IPS-18a (cell line): ENCODE measurements at regions not wholly inside any gene's neighbourhood (a gene's known extent, or its start where the extent isn't known, plus 50 kb on each side); places are given as distances from the start of the nearest gene placed in this dataset.

Source experiments
- H3K27ac ChIP-seq: one replicate; pipeline ENCODE4 v1.5.1; 2013; ENCODE audit warnings: low read length
- H3K27me3 ChIP-seq: one replicate; pipeline ENCODE4 v1.6.1; 2013; ENCODE audit warnings: mild to moderate bottlenecking, low read length; ENCODE audit not compliant: control insufficient read depth, insufficient read depth
- H3K36me3 ChIP-seq: one replicate; pipeline ENCODE4 v1.6.1; 2013; ENCODE audit warnings: low read depth, low read length; ENCODE audit not compliant: control insufficient read depth
- H3K4me1 ChIP-seq: one replicate; pipeline ENCODE4 v1.6.1; 2013; ENCODE audit warnings: low read depth, low read length; ENCODE audit not compliant: control insufficient read depth
- H3K4me3 ChIP-seq: one replicate; pipeline ENCODE4 v1.5.1; 2013; ENCODE audit warnings: low read length
- H3K9ac ChIP-seq: one replicate; pipeline ENCODE4 v1.6.1; 2013; ENCODE audit warnings: mild to moderate bottlenecking, low read length, moderate library complexity
- H3K9me3 ChIP-seq: one replicate; pipeline ENCODE4 v1.6.1; 2013; ENCODE audit warnings: low read depth, low read length; ENCODE audit not compliant: control insufficient read depth

- no peak overlapping the region for H3K27ac ChIP-seq
- no peaks in the 10 kb centered on the region for H3K27me3 ChIP-seq
- no peak overlapping the region for H3K4me3 ChIP-seq
- H3K4me1 ChIP-seq = no peaks in the 10 kb centered on the region
- H3K36me3 ChIP-seq = no peaks in the 10 kb centered on the region
- H3K9me3 ChIP-seq = no peaks in the 10 kb centered on the region
- no peak overlapping the region for H3K9ac ChIP-seq
These were observed 494.2 kb upstream of the SPHKAP start for GRCh38 chr2:228675646-228676045.

GRCh38 chr2:228675091-228675490 lies 493.6 kb upstream of the SPHKAP start:
- H3K36me3 ChIP-seq = no peaks in the 10 kb centered on the region
- no peak overlapping the region for H3K27ac ChIP-seq
- no peak overlapping the region for H3K9ac ChIP-seq
- H3K4me1 ChIP-seq = no peaks in the 10 kb centered on the region
- no peaks in the 10 kb centered on the region for H3K9me3 ChIP-seq
- no peaks in the 10 kb centered on the region for H3K27me3 ChIP-seq
- H3K4me3 ChIP-seq = no peak overlapping the region

- H3K4me1 ChIP-seq = no peaks in the 10 kb centered on the region
- no peak overlapping the region for H3K4me3 ChIP-seq
- no peaks in the 10 kb centered on the region for H3K27me3 ChIP-seq
- H3K27ac ChIP-seq = no peak overlapping the region
- H3K9me3 ChIP-seq = no peaks in the 10 kb centered on the region
- H3K36me3 ChIP-seq = no peaks in the 10 kb centered on the region
- H3K9ac ChIP-seq = no peak overlapping the region
These were observed 492.5 kb upstream of the SPHKAP start for GRCh38 chr2:228673876-228674554.

GRCh38 chr2:228669690-228670089 lies 488.2 kb upstream of the SPHKAP start:
- H3K4me3 ChIP-seq = no peak overlapping the region
- no peaks in the 10 kb centered on the region for H3K9me3 ChIP-seq
- no peaks in the 10 kb centered on the region for H3K4me1 ChIP-seq
- H3K9ac ChIP-seq = no peak overlapping the region
- no peaks in the 10 kb centered on the region for H3K27me3 ChIP-seq
- H3K36me3 ChIP-seq = no peaks in the 10 kb centered on the region
- no peak overlapping the region for H3K27ac ChIP-seq

GRCh38 chr2:228665232-228665631 lies 483.7 kb upstream of the SPHKAP start:
- H3K27ac ChIP-seq = no peak overlapping the region
- no peaks in the 10 kb centered on the region for H3K4me1 ChIP-seq
- no peak overlapping the region for H3K9ac ChIP-seq
- H3K4me3 ChIP-seq = no peak overlapping the region
- no peaks in the 10 kb centered on the region for H3K36me3 ChIP-seq
- no peaks in the 10 kb centered on the region for H3K27me3 ChIP-seq
- no peaks in the 10 kb centered on the region for H3K9me3 ChIP-seq

- Histone ChIP-seq H3K36me3 (no peaks in the 10 kb centered on the region), H3K27me3 (no peaks in the 10 kb centered on the region), H3K27ac (no peak overlapping the region), H3K9me3 (no peaks in the 10 kb centered on the region), H3K4me3 (no peak overlapping the region), H3K4me1 (no peaks in the 10 kb centered on the region), H3K9ac (no peak overlapping the region)
These were observed 477.5 kb upstream of the SPHKAP start for GRCh38 chr2:228658998-228659397.

GRCh38 chr2:228657807-228658402 lies 476.4 kb upstream of the SPHKAP start:
- no peaks in the 10 kb centered on the region for H3K27me3 ChIP-seq
- no peaks in the 10 kb centered on the region for H3K4me1 ChIP-seq
- H3K9me3 ChIP-seq = no peaks in the 10 kb centered on the region
- no peaks in the 10 kb centered on the region for H3K36me3 ChIP-seq
- no peak overlapping the region for H3K9ac ChIP-seq
- no peak overlapping the region for H3K4me3 ChIP-seq
- H3K27ac ChIP-seq = no peak overlapping the region

GRCh38 chr2:228655331-228655730 lies 473.8 kb upstream of the SPHKAP start:
- no peaks in the 10 kb centered on the region for H3K36me3 ChIP-seq
- no peak overlapping the region for H3K27ac ChIP-seq
- H3K4me3 ChIP-seq = no peak overlapping the region
- no peaks in the 10 kb centered on the region for H3K27me3 ChIP-seq
- H3K4me1 ChIP-seq = no peaks in the 10 kb centered on the region
- no peaks in the 10 kb centered on the region for H3K9me3 ChIP-seq
- H3K9ac ChIP-seq = no peak overlapping the region

GRCh38 chr2:228654707-228655106 lies 473.2 kb upstream of the SPHKAP start:
- Histone ChIP-seq H3K27me3 (no peaks in the 10 kb centered on the region), H3K27ac (no peak overlapping the region), H3K9ac (no peak overlapping the region), H3K4me1 (no peaks in the 10 kb centered on the region), H3K36me3 (no peaks in the 10 kb centered on the region), H3K9me3 (no peaks in the 10 kb centered on the region), H3K4me3 (no peak overlapping the region)

- Histone ChIP-seq H3K36me3 (no peaks in the 10 kb centered on the region), H3K27me3 (no peaks in the 10 kb centered on the region), H3K9me3 (no peaks in the 10 kb centered on the region), H3K4me3 (no peak overlapping the region), H3K9ac (no peak overlapping the region), H3K4me1 (no peaks in the 10 kb centered on the region), H3K27ac (no peak overlapping the region)
These were observed 472.4 kb upstream of the SPHKAP start for GRCh38 chr2:228653884-228654283.

- no peak overlapping the region for H3K9ac ChIP-seq
- no peak overlapping the region for H3K4me3 ChIP-seq
- H3K9me3 ChIP-seq = no peaks in the 10 kb centered on the region
- H3K4me1 ChIP-seq = no peaks in the 10 kb centered on the region
- no peaks in the 10 kb centered on the region for H3K36me3 ChIP-seq
- no peak overlapping the region for H3K27ac ChIP-seq
- H3K27me3 ChIP-seq = no peaks in the 10 kb centered on the region
These were observed 470.9 kb upstream of the SPHKAP start for GRCh38 chr2:228652366-228652765.

GRCh38 chr2:228649876-228650275 lies 468.4 kb upstream of the SPHKAP start:
- H3K27me3 ChIP-seq = no peaks in the 10 kb centered on the region
- no peak overlapping the region for H3K4me3 ChIP-seq
- H3K9ac ChIP-seq = no peak overlapping the region
- no peaks in the 10 kb centered on the region for H3K9me3 ChIP-seq
- no peaks in the 10 kb centered on the region for H3K4me1 ChIP-seq
- no peak overlapping the region for H3K27ac ChIP-seq
- H3K36me3 ChIP-seq = no peaks in the 10 kb centered on the region
